Mesenchymal stem cell (in vitro differentiated cells and primary cell): ENCODE measurements at regions not wholly inside any gene's neighbourhood (a gene's known extent, or its start where the extent isn't known, plus 50 kb on each side); places are given as distances from the start of the nearest gene placed in this dataset.

Experiments used
- DNase-seq: peaks from one replicate; pipeline ENCODE4 v3.0.0-alpha.2; 2013
- H2AFZ ChIP-seq: one replicate; pipeline ENCODE4 v1.6.1; 2013; ENCODE audit warnings: low read depth, mild to moderate bottlenecking, control low read depth, inconsistent platforms, low read length, moderate library complexity
- H2AK5ac ChIP-seq: 2 replicates; pipeline ENCODE4 v1.6.1; 2013; ENCODE audit warnings: low read length, moderate library complexity, mild to moderate bottlenecking, inconsistent platforms; ENCODE audit not compliant: severe bottlenecking
- H2BK120ac ChIP-seq: one replicate; pipeline ENCODE4 v1.6.1; 2013; ENCODE audit warnings: low read depth, mild to moderate bottlenecking, inconsistent platforms, low read length, moderate library complexity
- H2BK12ac ChIP-seq, 2 experiments: one replicate each; pipeline ENCODE4 v1.6.1; 2013; ENCODE audit warnings: inconsistent platforms in 2 of 2, low read length in 2 of 2, mild to moderate bottlenecking in 2 of 2, moderate library complexity in 2 of 2, control low read depth in 1 of 2
- H2BK15ac ChIP-seq: one replicate; pipeline ENCODE4 v1.6.1; 2013; ENCODE audit warnings: mild to moderate bottlenecking, low read depth, inconsistent platforms; ENCODE audit not compliant: poor library complexity, severe bottlenecking
- H2BK5ac ChIP-seq: 2 replicates; pipeline ENCODE4 v1.6.1; 2013; ENCODE audit warnings: low read depth, mild to moderate bottlenecking, low read length, control low read depth, inconsistent platforms; ENCODE audit not compliant: poor library complexity, severe bottlenecking
- H3K14ac ChIP-seq, 2 experiments: one replicate each; pipeline ENCODE4 v1.6.1; 2013; ENCODE audit warnings: inconsistent platforms in 2 of 2, low read length in 2 of 2, control low read depth in 1 of 2, mild to moderate bottlenecking in 1 of 2, moderate library complexity in 1 of 2
- H3K18ac ChIP-seq, 2 experiments: one replicate each; pipeline ENCODE4 v1.6.1; 2013; ENCODE audit warnings: inconsistent platforms in 2 of 2, low read length in 2 of 2, control low read depth in 1 of 2, low read depth in 1 of 2, mild to moderate bottlenecking in 1 of 2
- H3K23ac ChIP-seq, 2 experiments: one replicate each; pipeline ENCODE4 v1.6.1; 2013; ENCODE audit warnings: inconsistent platforms in 2 of 2, low read length in 2 of 2, mild to moderate bottlenecking in 2 of 2, moderate library complexity in 2 of 2, control low read depth in 1 of 2
- H3K27ac ChIP-seq: 2 replicates; pipeline ENCODE4 v1.5.1; 2013; ENCODE audit warnings: mild to moderate bottlenecking, moderate library complexity, low read length, control low read depth, inconsistent platforms; ENCODE audit not compliant: poor library complexity, severe bottlenecking
- H3K27me3 ChIP-seq, 2 experiments: 2 replicates each; pipeline versions ENCODE4 v1.6.1 to v1.7.0; 2013; ENCODE audit warnings: low read length in 2 of 2, mild to moderate bottlenecking in 2 of 2, moderate library complexity in 2 of 2, control low read depth in 1 of 2, inconsistent platforms in 1 of 2; ENCODE audit not compliant: control insufficient read depth in 1 of 2, insufficient read depth in 1 of 2
- H3K36me3 ChIP-seq, 2 experiments: 2 replicates each; pipeline versions ENCODE4 v1.6.1 to v1.7.0; 2013; ENCODE audit warnings: low read length in 2 of 2, control low read depth in 1 of 2, inconsistent platforms in 1 of 2, low read depth in 1 of 2, mild to moderate bottlenecking in 1 of 2; ENCODE audit not compliant: insufficient read depth in 2 of 2, control insufficient read depth in 1 of 2
- H3K4ac ChIP-seq, 2 experiments: one replicate each; pipeline ENCODE4 v1.6.1; 2013; ENCODE audit warnings: inconsistent platforms in 2 of 2, low read length in 2 of 2, mild to moderate bottlenecking in 2 of 2, moderate library complexity in 2 of 2, control low read depth in 1 of 2, low read depth in 1 of 2
- H3K4me1 ChIP-seq: 2 replicates; pipeline ENCODE4 v1.6.1; 2013; ENCODE audit warnings: low read depth, low read length, control low read depth; ENCODE audit not compliant: control insufficient read depth, insufficient read depth
- H3K4me2 ChIP-seq: 2 replicates; pipeline ENCODE4 v1.6.1; 2013; ENCODE audit warnings: low read length, mild to moderate bottlenecking, inconsistent platforms; ENCODE audit not compliant: poor library complexity, severe bottlenecking
- H3K4me3 ChIP-seq, 2 experiments: 2 replicates each; pipeline versions ENCODE4 v1.5.1 to v1.7.0; 2013; ENCODE audit warnings: low read length in 2 of 2, mild to moderate bottlenecking in 2 of 2, control low read depth in 1 of 2, low read depth in 1 of 2; ENCODE audit not compliant: insufficient read depth in 1 of 2
- H3K79me1 ChIP-seq: replicated peaks from 2 replicates; pipeline ENCODE4 v1.6.1; 2013; ENCODE audit warnings: mild to moderate bottlenecking, control low read depth, low read length, inconsistent platforms; ENCODE audit not compliant: poor library complexity, severe bottlenecking
- H3K9ac ChIP-seq: 2 replicates; pipeline ENCODE4 v1.7.0; 2013; ENCODE audit warnings: mild to moderate bottlenecking, low read length, moderate library complexity
- H3K9me3 ChIP-seq: 2 replicates; pipeline ENCODE4 v1.7.0; 2013; ENCODE audit warnings: mild to moderate bottlenecking, low read length; ENCODE audit not compliant: control insufficient read depth
- H4K8ac ChIP-seq: one replicate; pipeline ENCODE4 v1.6.1; 2013; ENCODE audit warnings: inconsistent platforms, mild to moderate bottlenecking, low read length, moderate library complexity
- H4K91ac ChIP-seq: one replicate; pipeline ENCODE4 v1.6.1; 2013; ENCODE audit warnings: mild to moderate bottlenecking, low read length, inconsistent platforms
- WGBS: methylation state at CpG from one replicate; pipeline ENCODE4 v1.1.7; 2013; ENCODE audit warnings: mixed read lengths; 5-methylcytosine and 5-hydroxymethylcytosine counted together

- Histone ChIP-seq H3K79me1 (no peaks in the 10 kb centered on the region), H2BK12ac (no peak overlapping the region), H2AFZ (no peak overlapping the region), H3K27ac (no peak overlapping the region), H3K14ac (no peak overlapping the region), H2BK120ac (no peak overlapping the region), H3K9me3 (no peaks in the 10 kb centered on the region), H2AK5ac (no peak overlapping the region), H3K4me2 (no peak overlapping the region), H3K4me3 (no peak overlapping the region), H3K9ac (no peak overlapping the region), H4K91ac (no peak overlapping the region), H4K8ac (no peak overlapping the region), H2BK15ac (no peak overlapping the region), H3K27me3 (peaks cover 0 to 16% of the 10 kb centered on the region in 2 experiments), H3K4ac (no peak overlapping the region), H3K4me1 (peaks cover 3% of the 10 kb centered on the region), H3K36me3 (no peaks in the 10 kb centered on the region), H2BK5ac (no peak overlapping the region), H3K18ac (no peak overlapping the region), H3K23ac (no peak overlapping the region)
- 90% methylated on average over 4 of the region's 4 CpGs for WGBS
- no peak for DNase-seq
These were observed 202.9 kb downstream of the MIB1 start for GRCh38 chr18:21943456-21943855.

- H2AFZ ChIP-seq: no peak overlapping the region
- H2BK120ac ChIP-seq: no peak overlapping the region
- peaks cover 6% of the 10 kb centered on the region for H3K9me3 ChIP-seq
- no peak overlapping the region for H4K91ac ChIP-seq
- no peak overlapping the region for H3K27ac ChIP-seq
- no peak overlapping the region for H3K18ac ChIP-seq
- H3K79me1 ChIP-seq: no peaks in the 10 kb centered on the region
- H3K23ac ChIP-seq: no peak overlapping the region
- H3K4me1 ChIP-seq: no peaks in the 10 kb centered on the region
- H2BK12ac ChIP-seq: no peak overlapping the region
- H3K36me3 ChIP-seq: no peaks in the 10 kb centered on the region
- no peak overlapping the region for H3K4ac ChIP-seq
- no peak overlapping the region for H2AK5ac ChIP-seq
- H2BK15ac ChIP-seq: no peak overlapping the region
- H4K8ac ChIP-seq: no peak overlapping the region
- H3K27me3 ChIP-seq: peaks cover 0 to 24% of the 10 kb centered on the region in 2 experiments
- 81% methylated on average over 8 of the region's 8 CpGs for WGBS
- H2BK5ac ChIP-seq: no peak overlapping the region
- no peak overlapping the region for H3K14ac ChIP-seq
- no peak overlapping the region for H3K9ac ChIP-seq
- no peak for DNase-seq
- no peak overlapping the region for H3K4me3 ChIP-seq
- no peak overlapping the region for H3K4me2 ChIP-seq
These were observed 208.9 kb downstream of the MIB1 start for GRCh38 chr18:21949326-21950015.

- Histone ChIP-seq H3K4me3 (no peak overlapping the region), H2BK5ac (no peak overlapping the region), H3K4me1 (no peaks in the 10 kb centered on the region), H4K91ac (no peak overlapping the region), H3K36me3 (no peaks in the 10 kb centered on the region), H3K27me3 (peaks cover 3 to 55% of the 10 kb centered on the region in 2 experiments), H2AFZ (no peak overlapping the region), H3K18ac (no peak overlapping the region), H3K79me1 (no peaks in the 10 kb centered on the region), H4K8ac (peak overlapping the region; percentile 41), H2BK12ac (no peak overlapping the region), H3K14ac (no peak overlapping the region), H2BK15ac (no peak overlapping the region), H3K27ac (no peak overlapping the region), H2BK120ac (no peak overlapping the region), H3K4me2 (no peak overlapping the region), H2AK5ac (no peak overlapping the region), H3K9me3 (peaks cover 7% of the 10 kb centered on the region), H3K9ac (no peak overlapping the region), H3K4ac (no peak overlapping the region), H3K23ac (no peak overlapping the region)
- peak; percentile 65 for DNase-seq
- 23% methylated on average over 6 of the region's 8 CpGs for WGBS
These were observed 213.4 kb upstream of the GATA6 start for GRCh38 chr18:21955757-21956652.

- H3K23ac ChIP-seq: no peak overlapping the region
- WGBS: 85% methylated on average over 8 of the region's 8 CpGs
- H3K79me1 ChIP-seq: no peaks in the 10 kb centered on the region
- no peak overlapping the region for H2AK5ac ChIP-seq
- H2BK5ac ChIP-seq: no peak overlapping the region
- no peaks in the 10 kb centered on the region for H3K36me3 ChIP-seq
- no peak overlapping the region for H3K27ac ChIP-seq
- H2BK15ac ChIP-seq: no peak overlapping the region
- peaks cover 7% of the 10 kb centered on the region for H3K9me3 ChIP-seq
- no peak overlapping the region for H3K4me3 ChIP-seq
- no peak overlapping the region for H3K4me2 ChIP-seq
- DNase-seq: no peak
- no peak overlapping the region for H4K91ac ChIP-seq
- H3K4ac ChIP-seq: no peak overlapping the region
- H3K9ac ChIP-seq: no peak overlapping the region
- H3K27me3 ChIP-seq: peaks cover 8 to 58% of the 10 kb centered on the region in 2 experiments
- no peak overlapping the region for H3K18ac ChIP-seq
- no peak overlapping the region for H4K8ac ChIP-seq
- no peak overlapping the region for H3K14ac ChIP-seq
- H3K4me1 ChIP-seq: no peaks in the 10 kb centered on the region
- H2BK120ac ChIP-seq: no peak overlapping the region
- no peak overlapping the region for H2BK12ac ChIP-seq
- H2AFZ ChIP-seq: no peak overlapping the region
These were observed 211.1 kb upstream of the GATA6 start for GRCh38 chr18:21958263-21958662.
